ENCODE measurements at regions not wholly inside any gene's neighbourhood (a gene's known extent, or its start where the extent isn't known, plus 50 kb on each side); places are given as distances from the start of the nearest gene placed in this dataset.

- no peak for DNase-seq (ENCODE audit: insufficient read length, low spot score, missing footprints)
- Histone ChIP-seq H3K27ac (ENCODE audit: low read depth, low read length) (no peak overlapping the region), H2AFZ (ENCODE audit: low read length) (no peak overlapping the region), H3K36me3 (ENCODE audit: insufficient read depth, low read length) (no peaks in the 10 kb centered on the region), H3K27me3 (ENCODE audit: insufficient read depth, low read length) (no peaks in the 10 kb centered on the region), H3K79me2 (ENCODE audit: insufficient read depth, low read length) (no peaks in the 10 kb centered on the region), H3K4me1 (ENCODE audit: insufficient read depth, low read length) (no peaks in the 10 kb centered on the region), H3K9me3 (ENCODE audit: low read depth, low read length) (peaks cover 6% of the 10 kb centered on the region), H3K4me2 (ENCODE audit: insufficient read depth, low read length) (no peak overlapping the region), H4K20me1 (ENCODE audit: insufficient read depth, low read length) (no peaks in the 10 kb centered on the region), H3K4me3 (ENCODE audit: insufficient read depth, low read length) (no peak overlapping the region)
- TF ChIP-seq, protein P1, sequence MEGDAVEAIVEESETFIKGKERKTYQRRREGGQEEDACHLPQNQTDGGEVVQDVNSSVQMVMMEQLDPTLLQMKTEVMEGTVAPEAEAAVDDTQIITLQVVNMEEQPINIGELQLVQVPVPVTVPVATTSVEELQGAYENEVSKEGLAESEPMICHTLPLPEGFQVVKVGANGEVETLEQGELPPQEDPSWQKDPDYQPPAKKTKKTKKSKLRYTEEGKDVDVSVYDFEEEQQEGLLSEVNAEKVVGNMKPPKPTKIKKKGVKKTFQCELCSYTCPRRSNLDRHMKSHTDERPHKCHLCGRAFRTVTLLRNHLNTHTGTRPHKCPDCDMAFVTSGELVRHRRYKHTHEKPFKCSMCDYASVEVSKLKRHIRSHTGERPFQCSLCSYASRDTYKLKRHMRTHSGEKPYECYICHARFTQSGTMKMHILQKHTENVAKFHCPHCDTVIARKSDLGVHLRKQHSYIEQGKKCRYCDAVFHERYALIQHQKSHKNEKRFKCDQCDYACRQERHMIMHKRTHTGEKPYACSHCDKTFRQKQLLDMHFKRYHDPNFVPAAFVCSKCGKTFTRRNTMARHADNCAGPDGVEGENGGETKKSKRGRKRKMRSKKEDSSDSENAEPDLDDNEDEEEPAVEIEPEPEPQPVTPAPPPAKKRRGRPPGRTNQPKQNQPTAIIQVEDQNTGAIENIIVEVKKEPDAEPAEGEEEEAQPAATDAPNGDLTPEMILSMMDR (IDR thresholded peaks at IDR 0.05; ENCODE audit: extremely low read depth, low read depth, low read length): no peak
Observed at GRCh38 chr7:145959981-145960380, 156.6 kb upstream of the CNTNAP2 start.

- Histone ChIP-seq H2AFZ (ENCODE audit: low read length) (no peak overlapping the region), H3K4me3 (ENCODE audit: insufficient read depth, low read length) (no peak overlapping the region), H4K20me1 (ENCODE audit: insufficient read depth, low read length) (no peaks in the 10 kb centered on the region), H3K4me2 (ENCODE audit: insufficient read depth, low read length) (no peak overlapping the region), H3K9me3 (ENCODE audit: low read depth, low read length) (no peaks in the 10 kb centered on the region), H3K27ac (ENCODE audit: low read depth, low read length) (no peak overlapping the region), H3K36me3 (ENCODE audit: insufficient read depth, low read length) (no peaks in the 10 kb centered on the region), H3K27me3 (ENCODE audit: insufficient read depth, low read length) (no peaks in the 10 kb centered on the region), H3K79me2 (ENCODE audit: insufficient read depth, low read length) (no peaks in the 10 kb centered on the region), H3K4me1 (ENCODE audit: insufficient read depth, low read length) (no peaks in the 10 kb centered on the region)
- DNase-seq (ENCODE audit: insufficient read length, low spot score, missing footprints): no peak
- TF ChIP-seq, protein P1 (IDR thresholded peaks at IDR 0.05; ENCODE audit: extremely low read depth, low read depth, low read length): no peak
Observed at GRCh38 chr7:145957160-145957890, 159.3 kb upstream of the CNTNAP2 start.

GRCh38 chr7:145951566-145951965 lies 165.0 kb upstream of the CNTNAP2 start:
- Histone ChIP-seq H2AFZ (ENCODE audit: low read length) (no peak overlapping the region), H4K20me1 (ENCODE audit: insufficient read depth, low read length) (no peaks in the 10 kb centered on the region), H3K4me3 (ENCODE audit: insufficient read depth, low read length) (no peak overlapping the region), H3K9me3 (ENCODE audit: low read depth, low read length) (no peaks in the 10 kb centered on the region), H3K79me2 (ENCODE audit: insufficient read depth, low read length) (no peaks in the 10 kb centered on the region), H3K27me3 (ENCODE audit: insufficient read depth, low read length) (no peaks in the 10 kb centered on the region), H3K4me2 (ENCODE audit: insufficient read depth, low read length) (no peak overlapping the region), H3K4me1 (ENCODE audit: insufficient read depth, low read length) (no peaks in the 10 kb centered on the region), H3K27ac (ENCODE audit: low read depth, low read length) (no peak overlapping the region), H3K36me3 (ENCODE audit: insufficient read depth, low read length) (no peaks in the 10 kb centered on the region)
- no peak for DNase-seq (ENCODE audit: insufficient read length, low spot score, missing footprints)
- TF ChIP-seq, protein P1 (IDR thresholded peaks at IDR 0.05; ENCODE audit: extremely low read depth, low read depth, low read length): no peak

- Histone ChIP-seq H3K79me2 (ENCODE audit: insufficient read depth, low read length) (no peaks in the 10 kb centered on the region), H4K20me1 (ENCODE audit: insufficient read depth, low read length) (no peaks in the 10 kb centered on the region), H3K27ac (ENCODE audit: low read depth, low read length) (no peak overlapping the region), H3K4me1 (ENCODE audit: insufficient read depth, low read length) (no peaks in the 10 kb centered on the region), H3K36me3 (ENCODE audit: insufficient read depth, low read length) (no peaks in the 10 kb centered on the region), H3K9me3 (ENCODE audit: low read depth, low read length) (no peaks in the 10 kb centered on the region), H2AFZ (ENCODE audit: low read length) (no peak overlapping the region), H3K4me3 (ENCODE audit: insufficient read depth, low read length) (no peak overlapping the region), H3K4me2 (ENCODE audit: insufficient read depth, low read length) (no peak overlapping the region), H3K27me3 (ENCODE audit: insufficient read depth, low read length) (no peaks in the 10 kb centered on the region)
- TF ChIP-seq, protein P1 (IDR thresholded peaks at IDR 0.05; ENCODE audit: extremely low read depth, low read depth, low read length): no peak
- no peak for DNase-seq (ENCODE audit: insufficient read length, low spot score, missing footprints)
Observed at GRCh38 chr7:145928937-145929336, 187.7 kb upstream of the CNTNAP2 start.

Data from osteoblast (primary cell).